A549 (cell line): ENCODE measurements at regions not wholly inside any gene's neighbourhood (a gene's known extent, or its start where the extent isn't known, plus 50 kb on each side); places are given as distances from the start of the nearest gene placed in this dataset.

ENCODE experiments used
- ATAC-seq, 2 experiments: fragments of 200-7000 bp in 1 of 2; fragments of >200 bp in 1 of 2; cut with Nextera tagmentation in 1 of 2; cut with Tn5 transposase in 1 of 2; 3 replicates each; pipeline versions ENCODE4 v1.8.0 to v1.9.1; 2018 to 2020; ENCODE audit warnings: mild to moderate bottlenecking in 1 of 2, moderate library complexity in 1 of 2
- CTCF ChIA-PET: fragments of 300-600 bp; sonication (Branson Sonifier 250); formaldehyde crosslinking; extraction: SDS; loops from one replicate; lab custom pipeline; 2021; ENCODE audit warnings: antibody characterized with exemption, inconsistent platforms; lab: Yijun Ruan, JAX
- POLR2A ChIA-PET: fragments of 350-600 bp; formaldehyde crosslinking; extraction: SDS; loops from one replicate; lab custom pipeline; 2021; ENCODE audit warnings: antibody characterized with exemption, inconsistent platforms; lab: Yijun Ruan, JAX
- DNase-seq, 2 experiments: peaks; one replicate each; pipeline versions ENCODE4 v3.0.0 to v3.0.0-alpha.2; 2011 to 2016; ENCODE audit warnings: low read depth in 1 of 2, low spot score in 1 of 2
- FAIRE-seq: peaks from 2 replicates; lab custom pipeline; 2011; peaks lifted over from hg19 to GRCh38; lab: Jason Lieb, UNC
- H3K27ac ChIP-seq, 2 experiments: fragments of >200 bp; sonication (Bioruptor Twin); formaldehyde crosslinking; 3 replicates each; pipeline ENCODE4 v1.5.1; 2016 to 2017
- H3K4me1 ChIP-seq: fragments of >200 bp; sonication (Bioruptor Twin); formaldehyde crosslinking; 3 replicates; pipeline ENCODE4 v1.6.1; 2016
- H3K4me2 ChIP-seq: fragments of >200 bp; sonication (Bioruptor Twin); formaldehyde crosslinking; 3 replicates; pipeline ENCODE4 v1.6.1; 2016
- H3K4me3 ChIP-seq: fragments of >200 bp; sonication (Bioruptor Twin); formaldehyde crosslinking; 3 replicates; pipeline ENCODE4 v1.5.1; 2016
- H3K9me3 ChIP-seq: fragments of >200 bp; sonication (Bioruptor Twin); formaldehyde crosslinking; 3 replicates; pipeline ENCODE4 v1.6.1; 2016
- ATOH8 ChIP-seq: fragments of 250-450 bp; sonication (Bioruptor Pico); IDR thresholded peaks from 2 replicates; pipeline ENCODE4 v1.5.0; 2020; ENCODE audit warnings: low read depth, mild to moderate bottlenecking, moderate library complexity
- BHLHE40 ChIP-seq: IDR thresholded peaks from 2 replicates; pipeline ENCODE4 v1.6.1; 2012; ENCODE audit warnings: low read depth, low read length, inconsistent platforms
- CBX2 ChIP-seq: fragments of 200-600 bp; sonication (generic); IDR thresholded peaks from 2 replicates; pipeline ENCODE4 v1.6.1; 2016; ENCODE audit warnings: low read depth, mild to moderate bottlenecking, borderline replicate concordance
- CBX8 ChIP-seq: fragments of 200-600 bp; sonication (generic); IDR thresholded peaks from 2 replicates; pipeline ENCODE4 v1.6.1; 2016
- CHD4 ChIP-seq: fragments of 200-600 bp; sonication (generic); IDR thresholded peaks from 2 replicates; pipeline ENCODE4 v1.6.1; 2016; ENCODE audit warnings: antibody characterized with exemption, mild to moderate bottlenecking, borderline replicate concordance
- CTCF ChIP-seq: fragments of >200 bp; sonication (Bioruptor Twin); formaldehyde crosslinking; IDR thresholded peaks from 3 replicates; pipeline ENCODE4 v1.5.1; 2016
- EHF ChIP-seq: fragments of 250-450 bp; sonication (Bioruptor Pico); IDR thresholded peaks from 2 replicates; pipeline ENCODE4 v1.5.0; 2020; ENCODE audit warnings: mild to moderate bottlenecking
- FOSB ChIP-seq: fragments of 250-450 bp; sonication (Bioruptor Pico); IDR thresholded peaks from 2 replicates; pipeline ENCODE4 v1.5.0; 2020; ENCODE audit warnings: mild to moderate bottlenecking, moderate library complexity
- FOSL2 ChIP-seq, 2 experiments: fragments of 450-650 bp in 1 of 2; fragments of >200 bp in 1 of 2; sonication (Bioruptor Twin) in 1 of 2; formaldehyde crosslinking; IDR thresholded peaks; 2 replicates each; pipeline versions ENCODE4 v1.5.0 to v1.6.1; 2016 to 2020; ENCODE audit warnings: mild to moderate bottlenecking in 1 of 2, moderate library complexity in 1 of 2
- FOXS1 ChIP-seq: fragments of 250-450 bp; sonication (Bioruptor Pico); IDR thresholded peaks from 2 replicates; pipeline ENCODE4 v1.5.0; 2020; ENCODE audit warnings: mild to moderate bottlenecking, moderate library complexity
- HOXB13 ChIP-seq: fragments of 250-450 bp; sonication (Bioruptor Pico); IDR thresholded peaks from 2 replicates; pipeline ENCODE4 v1.5.0; 2020; ENCODE audit warnings: low read depth, mild to moderate bottlenecking, moderate library complexity
- HOXB5 ChIP-seq: fragments of 250-450 bp; sonication (Bioruptor Pico); IDR thresholded peaks from 2 replicates; pipeline ENCODE4 v1.5.0; 2020; ENCODE audit warnings: mild to moderate bottlenecking, moderate library complexity
- JUNB ChIP-seq: fragments of >200 bp; sonication (Bioruptor Twin); formaldehyde crosslinking; IDR thresholded peaks from 2 replicates; pipeline ENCODE4 v1.6.1; 2016
- MAX ChIP-seq: IDR thresholded peaks from 2 replicates; pipeline ENCODE4 v1.6.1; 2012
- MAZ ChIP-seq: fragments of 150-350 bp; IDR thresholded peaks from 2 replicates; pipeline ENCODE4 v1.6.1; 2014; ENCODE audit warnings: antibody characterized with exemption, low read depth, low read length, borderline replicate concordance
- PBX3 ChIP-seq: IDR thresholded peaks from 2 replicates; pipeline ENCODE4 v1.6.1; 2012
- RAD21 ChIP-seq, 2 experiments: fragments of >200 bp in 1 of 2; sonication (Bioruptor Twin) in 1 of 2; formaldehyde crosslinking in 1 of 2; IDR thresholded peaks in 1 of 2; conservative IDR thresholded peaks in 1 of 2; 2 replicates in 1 of 2; 3 replicates in 1 of 2; pipeline ENCODE4 v1.6.1; 2012 to 2018; ENCODE audit warnings: inconsistent platforms in 1 of 2
- RCOR1 ChIP-seq: fragments of 150-350 bp; IDR thresholded peaks from 2 replicates; pipeline ENCODE4 v1.6.1; 2014; ENCODE audit warnings: antibody characterized with exemption, low read length, low read depth
- SMC3 ChIP-seq: fragments of >200 bp; sonication (Bioruptor Twin); formaldehyde crosslinking; IDR thresholded peaks from 3 replicates; pipeline ENCODE4 v1.6.1; 2018; ENCODE audit warnings: inconsistent platforms
- USF2 ChIP-seq: fragments of 450-650 bp; IDR thresholded peaks from 2 replicates; pipeline ENCODE4 v1.6.1; 2014; ENCODE audit warnings: antibody characterized with exemption
- ZC3H11A ChIP-seq: fragments of 450-650 bp; IDR thresholded peaks from 2 replicates; pipeline ENCODE4 v1.6.1; 2014; ENCODE audit warnings: antibody characterized with exemption, mild to moderate bottlenecking
- WGBS: methylation state at CpG from one replicate; pipeline ENCODE4 v1.1.6; 2017; ENCODE audit errors: missing lambda C conversion rate; 5-methylcytosine and 5-hydroxymethylcytosine counted together

GRCh38 chr6:48813836-48814235 is 649.2 kb downstream of the MMUT start:
- Histone ChIP-seq H3K4me3 (no peak overlapping the region), H3K27ac (no peak overlapping the region), H3K9me3 (no peaks in the 10 kb centered on the region), H3K4me2 (no peak overlapping the region), H3K4me1 (0 out of 3 replicates have a peak, but pooled peaks cover 3% of the 10 kb centered on the region)
- CTCF ChIA-PET, result no interaction called here
- FAIRE-seq (no peak), DNase-seq (no peak), ATAC-seq (no peak)
- WGBS, result 58% methylated on average over 3 of the region's 3 CpGs
- TF ChIP-seq BHLHE40 (no peak), ATOH8 (CRISPR knock-in tag) (no peak), CBX8 (no peak)
- POLR2A ChIA-PET, result no interaction called here

GRCh38 chr6:48809700-48810099 is 653.4 kb downstream of the MMUT start:
- DNase-seq (no peak), ATAC-seq (no peak), FAIRE-seq (no peak)
- POLR2A ChIA-PET, result no interaction called here
- H3K27ac ChIP-seq, result no peak overlapping the region
- TF ChIP-seq ZC3H11A (no peak), MAX (no peak), FOXS1 (CRISPR knock-in tag) (no peak), RCOR1 (no peak), PBX3 (no peak)
- CTCF ChIA-PET, result no interaction called here
- 80% methylated on average over 2 of the region's 2 CpGs for WGBS
- no peaks in the 10 kb centered on the region for H3K9me3 ChIP-seq
- no peaks in the 10 kb centered on the region for H3K4me1 ChIP-seq
- H3K4me2 ChIP-seq, result no peak overlapping the region
- no peak overlapping the region for H3K4me3 ChIP-seq

GRCh38 chr6:48809245-48809644 is 653.8 kb downstream of the MMUT start:
- no peak for ATAC-seq
- no peak for FAIRE-seq
- ChIA-PET POLR2A (no interaction called here), CTCF (no interaction called here)
- Histone ChIP-seq H3K4me2 (no peak overlapping the region), H3K4me1 (no peaks in the 10 kb centered on the region), H3K27ac (no peak overlapping the region), H3K4me3 (no peak overlapping the region), H3K9me3 (no peaks in the 10 kb centered on the region)
- TF ChIP-seq FOSL2 (IDR thresholded peaks at IDR 0.05) (no peak), FOSL2 (CRISPR knock-in tag; IDR thresholded peaks at IDR 0.05) (no peak), HOXB5 (no peak), USF2 (no peak), HOXB13 (CRISPR knock-in tag) (no peak), JUNB (no peak), MAZ (no peak), CBX2 (no peak), SMC3 (no peak), CHD4 (no peak), EHF (CRISPR knock-in tag) (no peak), FOSB (CRISPR knock-in tag) (no peak), CTCF (no peak), RAD21 (conservative IDR thresholded peaks at IDR 0.05 in 1 of 2, IDR thresholded peaks at IDR 0.05 in 1 of 2) (no peak)
- 93% methylated on average over 4 of the region's 4 CpGs for WGBS
- no peak for DNase-seq
